Endothelial cell of umbilical vein (primary cell): ENCODE measurements at regions not wholly inside any gene's neighbourhood (a gene's known extent, or its start where the extent isn't known, plus 50 kb on each side); places are given as distances from the start of the nearest gene placed in this dataset.

Experiments
- BruUV-seq: library from RNA; stranded (reverse); fragments of 400-500 nt; replicated peaks from 2 replicates; lab custom pipeline; 2021; lab: Mats Ljungman, UMichigan
- CTCF ChIA-PET: fragments of 300-600, 350-600 bp; sonication (Branson Sonifier 250); formaldehyde crosslinking; loops from one replicate; lab custom pipeline; 2021; ENCODE audit warnings: antibody characterized with exemption, inconsistent platforms; lab: Charles Lee
- POLR2A ChIA-PET: fragments of 300-600, 350-600 bp; sonication (Branson Sonifier 250); formaldehyde crosslinking; loops from one replicate; lab custom pipeline; 2021; ENCODE audit warnings: antibody characterized with exemption, inconsistent platforms; lab: Charles Lee
- DNase-seq: peaks from one replicate; pipeline ENCODE4 v3.0.0-alpha.2; 2011; ENCODE audit warnings: low read depth, low spot score
- FAIRE-seq: peaks from 2 replicates; lab custom pipeline; 2011; peaks lifted over from hg19 to GRCh38; lab: Jason Lieb, UNC
- H2AFZ ChIP-seq: 2 replicates; pipeline ENCODE4 v1.6.0; 2012; ENCODE audit warnings: low read depth, low read length, control low read depth, inconsistent platforms
- H3K27ac ChIP-seq: 2 replicates; pipeline ENCODE4 v1.5.1; 2011; ENCODE audit warnings: low read depth, mild to moderate bottlenecking, control low read depth, low read length, moderate library complexity; ENCODE audit not compliant: insufficient read depth
- H3K27me3 ChIP-seq, 2 experiments: 2 replicates each; pipeline versions ENCODE4 v1.6.0 to v1.6.1; 2011; ENCODE audit warnings: low read length in 2 of 2, mixed read lengths in 1 of 2; ENCODE audit not compliant: control insufficient read depth in 2 of 2, insufficient read depth in 2 of 2
- H3K36me3 ChIP-seq, 2 experiments: 2 replicates in 1 of 2; 3 replicates in 1 of 2; pipeline ENCODE4 v1.5.1; 2011; ENCODE audit warnings: low read length in 2 of 2, mild to moderate bottlenecking in 1 of 2, moderate library complexity in 1 of 2; ENCODE audit not compliant: control insufficient read depth in 2 of 2, insufficient read depth in 2 of 2; ENCODE audit errors: extremely low read depth in 1 of 2
- H3K4me1 ChIP-seq: 3 replicates; pipeline ENCODE4 v1.5.1; 2011; ENCODE audit warnings: mild to moderate bottlenecking, low read length; ENCODE audit not compliant: control insufficient read depth, insufficient read depth; ENCODE audit errors: extremely low read depth
- H3K4me2 ChIP-seq: 2 replicates; pipeline ENCODE4 v1.6.1; 2011; ENCODE audit warnings: low read length, control low read depth, mixed read lengths; ENCODE audit not compliant: insufficient read depth
- H3K4me3 ChIP-seq, 3 experiments: fragments of 200-600 bp in 1 of 3; sonication (generic), shearing (Covaris generic) in 1 of 3; replicated peaks in 1 of 3; 2 replicates each; pipeline ENCODE4 v1.5.1; 2011 to 2016; ENCODE audit warnings: control low read depth in 3 of 3, low read length in 3 of 3, mild to moderate bottlenecking in 2 of 3, inconsistent platforms in 1 of 3, low read depth in 1 of 3, moderate library complexity in 1 of 3; ENCODE audit not compliant: insufficient read depth in 1 of 3
- H3K79me2 ChIP-seq: 2 replicates; pipeline ENCODE4 v1.6.0; 2012; ENCODE audit warnings: low read length, inconsistent platforms; ENCODE audit not compliant: control insufficient read depth, insufficient read depth
- H3K9ac ChIP-seq: replicated peaks from 2 replicates; pipeline ENCODE3; 2011; ENCODE audit warnings: low read length, control low read depth; ENCODE audit not compliant: insufficient read depth; ENCODE audit errors: extremely low read depth
- H3K9me1 ChIP-seq: replicated peaks from 3 replicates; pipeline ENCODE4 v1.6.0; 2011; ENCODE audit warnings: mild to moderate bottlenecking, low read length; ENCODE audit not compliant: control insufficient read depth, insufficient read depth; ENCODE audit errors: extremely low read depth
- H3K9me3 ChIP-seq: replicated peaks from 2 replicates; pipeline ENCODE4 v1.5.1; 2012; ENCODE audit warnings: low read length, inconsistent platforms; ENCODE audit not compliant: control insufficient read depth, insufficient read depth
- H4K20me1 ChIP-seq: replicated peaks from 2 replicates; pipeline ENCODE3; 2011; ENCODE audit warnings: mild to moderate bottlenecking, low read length; ENCODE audit not compliant: control insufficient read depth, insufficient read depth; ENCODE audit errors: extremely low read depth
- EZH2 ChIP-seq: IDR thresholded peaks from 2 replicates; pipeline ENCODE4 v1.6.1; 2012; ENCODE audit warnings: borderline replicate concordance, low read depth, mild to moderate bottlenecking, moderate library complexity, low read length, inconsistent platforms; ENCODE audit not compliant: severe bottlenecking
- FOS ChIP-seq: IDR thresholded peaks from 2 replicates; pipeline ENCODE4 v1.6.1; 2011; ENCODE audit warnings: mild to moderate bottlenecking, low read length, moderate library complexity, borderline replicate concordance; ENCODE audit not compliant: insufficient read depth
- GATA2 ChIP-seq: IDR thresholded peaks from 2 replicates; pipeline ENCODE4 v1.7.0; 2011; ENCODE audit warnings: low read depth, mild to moderate bottlenecking, moderate library complexity, mixed read lengths, low read length; ENCODE audit not compliant: insufficient read length, insufficient read depth
- JUN ChIP-seq: IDR thresholded peaks from 2 replicates; pipeline ENCODE4 v1.6.1; 2011; ENCODE audit warnings: borderline replicate concordance, low read depth; ENCODE audit not compliant: insufficient read length, insufficient read depth
- MAX ChIP-seq: IDR thresholded peaks from 2 replicates; pipeline ENCODE4 v1.6.1; 2011; ENCODE audit not compliant: insufficient read depth, insufficient read length
- MYC ChIP-seq: IDR thresholded peaks from one replicate; pipeline ENCODE4 v1.6.1; 2011; ENCODE audit warnings: mild to moderate bottlenecking, low read depth, low read length
- POLR2A ChIP-seq: IDR thresholded peaks from 2 replicates; pipeline ENCODE4 v1.6.1; 2012; ENCODE audit warnings: low read depth, mild to moderate bottlenecking, control low read depth, low read length
- POLR2AphosphoS5 ChIP-seq: IDR thresholded peaks from 2 replicates; pipeline ENCODE4 v1.6.1; 2012; ENCODE audit warnings: low read depth, mild to moderate bottlenecking, control low read depth, low read length, moderate library complexity; ENCODE audit not compliant: insufficient read depth
- dilution Hi-C: fragments of 300-500 bp; cut with MboI; formaldehyde crosslinking; loops from one replicate; pipeline ENCODE4 v1.15.0; 2019; ENCODE audit warnings: low sequenced_read_pairs; ENCODE audit not compliant: extremely low pct_ligation_motif_present
- intact Hi-C: fragments of 100-400 bp; cut with micrococcal nuclease; formaldehyde crosslinking; loops from one replicate; pipeline ENCODE4 v1.10.0; 2022
- TF ChIP-seq, protein P1 (sequence below), 2 donors: IDR thresholded peaks; 1 replicate in 1 of 2; 2 replicates in 1 of 2; pipeline ENCODE4 v1.5.1; 2011; ENCODE audit warnings: low read length in 2 of 2, mild to moderate bottlenecking in 2 of 2, moderate library complexity in 2 of 2, control low read depth in 1 of 2, inconsistent platforms in 1 of 2, low read depth in 1 of 2; ENCODE audit not compliant: insufficient read depth in 1 of 2; ENCODE audit errors: extremely low read depth in 1 of 2

GRCh38 chr6:139550361-139550760 is 175.9 kb upstream of the CITED2 start:
- H3K79me2 ChIP-seq, result no peaks in the 10 kb centered on the region
- TF ChIP-seq EZH2 (no peak), FOS (no peak), GATA2 (no peak), POLR2A (no peak), POLR2AphosphoS5 (no peak), MYC (no peak), MAX (no peak), JUN (no peak)
- TF ChIP-seq, protein P1, sequence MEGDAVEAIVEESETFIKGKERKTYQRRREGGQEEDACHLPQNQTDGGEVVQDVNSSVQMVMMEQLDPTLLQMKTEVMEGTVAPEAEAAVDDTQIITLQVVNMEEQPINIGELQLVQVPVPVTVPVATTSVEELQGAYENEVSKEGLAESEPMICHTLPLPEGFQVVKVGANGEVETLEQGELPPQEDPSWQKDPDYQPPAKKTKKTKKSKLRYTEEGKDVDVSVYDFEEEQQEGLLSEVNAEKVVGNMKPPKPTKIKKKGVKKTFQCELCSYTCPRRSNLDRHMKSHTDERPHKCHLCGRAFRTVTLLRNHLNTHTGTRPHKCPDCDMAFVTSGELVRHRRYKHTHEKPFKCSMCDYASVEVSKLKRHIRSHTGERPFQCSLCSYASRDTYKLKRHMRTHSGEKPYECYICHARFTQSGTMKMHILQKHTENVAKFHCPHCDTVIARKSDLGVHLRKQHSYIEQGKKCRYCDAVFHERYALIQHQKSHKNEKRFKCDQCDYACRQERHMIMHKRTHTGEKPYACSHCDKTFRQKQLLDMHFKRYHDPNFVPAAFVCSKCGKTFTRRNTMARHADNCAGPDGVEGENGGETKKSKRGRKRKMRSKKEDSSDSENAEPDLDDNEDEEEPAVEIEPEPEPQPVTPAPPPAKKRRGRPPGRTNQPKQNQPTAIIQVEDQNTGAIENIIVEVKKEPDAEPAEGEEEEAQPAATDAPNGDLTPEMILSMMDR (IDR thresholded peaks at IDR 0.05; ENCODE audit: extremely low read depth in 1 of 2, insufficient read depth in 1 of 2, low read depth in 1 of 2, low read length in 2 of 2), result no peak
- no peak overlapping the region for H3K9ac ChIP-seq
- no peaks in the 10 kb centered on the region for H3K9me3 ChIP-seq
- H3K9me1 ChIP-seq, result no peaks in the 10 kb centered on the region
- no peaks in the 10 kb centered on the region for H4K20me1 ChIP-seq
- CTCF ChIA-PET, result no interaction called here
- no peak overlapping the region for H2AFZ ChIP-seq
- DNase-seq (no peak), FAIRE-seq (no peak)
- dilution Hi-C loops, result no loop called here
- H3K27me3 ChIP-seq, result no peaks in the 10 kb centered on the region
- POLR2A ChIA-PET, result interaction anchor here (0.6 kb wide), 1 partner anchor 1764 kb away, joined by 5 read pairs; no protein-coding TSS in a partner anchor
- no TSS peak for BruUV-seq
- H3K4me1 ChIP-seq, result no peaks in the 10 kb centered on the region
- H3K36me3 ChIP-seq, result no peaks in the 10 kb centered on the region
- H3K27ac ChIP-seq, result no peak overlapping the region
- intact Hi-C loops, result no loop called here
- no peak overlapping the region for H3K4me3 ChIP-seq
- H3K4me2 ChIP-seq, result no peak overlapping the region
